ENCODE measurements at regions not wholly inside any gene's neighbourhood (a gene's known extent, or its start where the extent isn't known, plus 50 kb on each side); places are given as distances from the start of the nearest gene placed in this dataset.

DNA sequence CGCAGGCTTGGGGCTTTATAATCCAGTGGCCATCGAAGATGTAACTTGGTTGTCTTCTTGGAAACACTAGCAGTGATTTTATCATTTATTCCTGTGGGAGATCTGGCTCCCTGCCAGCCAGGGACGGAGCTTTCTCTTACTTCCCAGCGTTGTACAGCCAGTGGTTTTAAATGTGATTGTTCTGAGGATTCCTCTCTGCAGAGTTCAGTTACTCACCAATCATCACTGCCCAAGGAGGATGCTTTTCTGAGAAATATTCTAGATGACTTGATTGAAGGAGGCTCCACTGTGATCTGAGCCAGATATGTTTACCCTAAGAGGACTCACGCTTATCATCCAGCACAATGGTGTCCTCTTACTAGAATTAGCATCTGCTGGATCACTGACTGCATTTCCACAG lies 744.3 kb downstream of the RNF144A start:
- TF ChIP-seq, protein P1, sequence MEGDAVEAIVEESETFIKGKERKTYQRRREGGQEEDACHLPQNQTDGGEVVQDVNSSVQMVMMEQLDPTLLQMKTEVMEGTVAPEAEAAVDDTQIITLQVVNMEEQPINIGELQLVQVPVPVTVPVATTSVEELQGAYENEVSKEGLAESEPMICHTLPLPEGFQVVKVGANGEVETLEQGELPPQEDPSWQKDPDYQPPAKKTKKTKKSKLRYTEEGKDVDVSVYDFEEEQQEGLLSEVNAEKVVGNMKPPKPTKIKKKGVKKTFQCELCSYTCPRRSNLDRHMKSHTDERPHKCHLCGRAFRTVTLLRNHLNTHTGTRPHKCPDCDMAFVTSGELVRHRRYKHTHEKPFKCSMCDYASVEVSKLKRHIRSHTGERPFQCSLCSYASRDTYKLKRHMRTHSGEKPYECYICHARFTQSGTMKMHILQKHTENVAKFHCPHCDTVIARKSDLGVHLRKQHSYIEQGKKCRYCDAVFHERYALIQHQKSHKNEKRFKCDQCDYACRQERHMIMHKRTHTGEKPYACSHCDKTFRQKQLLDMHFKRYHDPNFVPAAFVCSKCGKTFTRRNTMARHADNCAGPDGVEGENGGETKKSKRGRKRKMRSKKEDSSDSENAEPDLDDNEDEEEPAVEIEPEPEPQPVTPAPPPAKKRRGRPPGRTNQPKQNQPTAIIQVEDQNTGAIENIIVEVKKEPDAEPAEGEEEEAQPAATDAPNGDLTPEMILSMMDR (IDR thresholded peaks at IDR 0.05) = no peak
- H3K4me3 Mint-ChIP-seq = no peak overlapping the region
- no peaks in the 10 kb centered on the region for H3K4me1 Mint-ChIP-seq
- peaks cover 1 to 24% (median 5%) of the 10 kb centered on the region in 7 donors for H3K9me3 Mint-ChIP-seq
- no peaks in the 10 kb centered on the region for H3K27me3 ChIP-seq (ENCODE audit: control insufficient read depth in 2 of 2, insufficient read depth in 2 of 2, low read length in 2 of 2)
- no peak overlapping the region for H3K27ac ChIP-seq (ENCODE audit: low read depth in 1 of 2, low read length in 2 of 2)
- H3K4me1 ChIP-seq (ENCODE audit: control insufficient read depth in 1 of 2, insufficient read depth in 2 of 2, low read length in 2 of 2) = no peaks in the 10 kb centered on the region
- no peaks in the 10 kb centered on the region for H3K79me2 ChIP-seq (ENCODE audit: insufficient read depth, low read length)
- H3K27ac Mint-ChIP-seq = peak overlapping the region in 1 of 7 donors; percentile 52
- no peak for DNase-seq
- no peaks in the 10 kb centered on the region for H3K36me3 ChIP-seq (replicated peaks in 1 of 2; ENCODE audit: control insufficient read depth in 1 of 2, insufficient read depth in 2 of 2, low read length in 2 of 2)
- H3K9ac ChIP-seq (ENCODE audit: insufficient read depth, low read length, poor library complexity, severe bottlenecking) = no peak overlapping the region
- H2AFZ ChIP-seq (ENCODE audit: insufficient read depth, low read depth, low read length, poor library complexity, severe bottlenecking) = no peak overlapping the region
- H3K36me3 Mint-ChIP-seq = no peaks in the 10 kb centered on the region
- no peak overlapping the region for H3K4me3 ChIP-seq (replicated peaks in 1 of 3; ENCODE audit: low read depth in 2 of 3, low read length in 3 of 3)
- intact Hi-C loops (cut with micrococcal nuclease) = no loop called here
- no peaks in the 10 kb centered on the region for H4K20me1 ChIP-seq (ENCODE audit: insufficient read depth, low read length)
- peaks cover 0 to 4% (median 2%) of the 10 kb centered on the region in 3 donors for H3K27me3 Mint-ChIP-seq (ENCODE audit: low read depth in 3 of 3)
- H3K9me3 ChIP-seq (replicated peaks in 1 of 2; ENCODE audit: control insufficient read depth in 1 of 2, insufficient read depth in 1 of 2, low read length in 2 of 2) = peaks cover 0 to 11% of the 10 kb centered on the region in 2 donors
- H3K4me2 ChIP-seq (replicated peaks; ENCODE audit: extremely low read depth, low read length, poor library complexity, severe bottlenecking) = no peak overlapping the region
- WGBS (ENCODE audit: insufficient coverage) = 100% methylated on average over 1 of the region's 5 CpGs

DNA sequence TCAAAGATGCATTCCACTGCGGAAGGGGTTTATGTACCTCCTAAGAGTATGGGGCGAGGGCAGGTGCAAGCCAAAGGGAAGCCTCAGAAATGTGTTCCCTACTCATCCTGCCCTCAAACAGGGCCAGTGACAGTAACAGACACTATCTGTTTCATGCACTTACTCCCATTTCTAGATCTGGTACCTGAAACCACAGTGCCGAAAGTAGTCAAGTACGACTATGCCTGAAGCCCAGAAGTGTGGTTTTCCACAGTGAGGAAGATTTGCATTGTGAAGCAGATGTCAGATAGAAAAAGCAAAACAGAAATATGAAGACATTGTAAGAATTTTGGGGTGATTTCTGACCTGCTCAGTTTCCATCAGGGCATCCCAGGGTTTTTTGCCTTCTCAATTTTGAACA lies 748.7 kb downstream of the RNF144A start:
- H3K4me1 Mint-ChIP-seq = no peaks in the 10 kb centered on the region
- TF ChIP-seq, protein P1 (IDR thresholded peaks at IDR 0.05) = no peak
- H3K27ac Mint-ChIP-seq = no peak overlapping the region
- no peaks in the 10 kb centered on the region for H3K79me2 ChIP-seq (ENCODE audit: insufficient read depth, low read length)
- no peak overlapping the region for H3K4me2 ChIP-seq (replicated peaks; ENCODE audit: extremely low read depth, low read length, poor library complexity, severe bottlenecking)
- H4K20me1 ChIP-seq (ENCODE audit: insufficient read depth, low read length) = no peaks in the 10 kb centered on the region
- H3K36me3 ChIP-seq (replicated peaks in 1 of 2; ENCODE audit: control insufficient read depth in 1 of 2, insufficient read depth in 2 of 2, low read length in 2 of 2) = no peaks in the 10 kb centered on the region
- no peak overlapping the region for H3K4me3 Mint-ChIP-seq
- H2AFZ ChIP-seq (ENCODE audit: insufficient read depth, low read depth, low read length, poor library complexity, severe bottlenecking) = no peak overlapping the region
- H3K36me3 Mint-ChIP-seq = no peaks in the 10 kb centered on the region
- H3K27me3 ChIP-seq (ENCODE audit: control insufficient read depth in 2 of 2, insufficient read depth in 2 of 2, low read length in 2 of 2) = no peaks in the 10 kb centered on the region
- H3K9me3 ChIP-seq (replicated peaks in 1 of 2; ENCODE audit: control insufficient read depth in 1 of 2, insufficient read depth in 1 of 2, low read length in 2 of 2) = no peaks in the 10 kb centered on the region
- H3K9me3 Mint-ChIP-seq = peaks cover 0 to 6% (median 1%) of the 10 kb centered on the region in 7 donors
- H3K27me3 Mint-ChIP-seq (ENCODE audit: low read depth in 3 of 3) = peaks cover 0 to 5% (median 3%) of the 10 kb centered on the region in 3 donors
- H3K4me1 ChIP-seq (ENCODE audit: control insufficient read depth in 1 of 2, insufficient read depth in 2 of 2, low read length in 2 of 2) = no peaks in the 10 kb centered on the region
- H3K27ac ChIP-seq (ENCODE audit: low read depth in 1 of 2, low read length in 2 of 2) = no peak overlapping the region
- intact Hi-C loops (cut with micrococcal nuclease) = no loop called here
- no peak overlapping the region for H3K4me3 ChIP-seq (replicated peaks in 1 of 3; ENCODE audit: low read depth in 2 of 3, low read length in 3 of 3)
- H3K9ac ChIP-seq (ENCODE audit: insufficient read depth, low read length, poor library complexity, severe bottlenecking) = no peak overlapping the region
- 100% methylated on average over 1 of the region's 4 CpGs for WGBS (ENCODE audit: insufficient coverage)
- DNase-seq = no peak

Data from CD14-positive monocyte (primary cell).